Heart left ventricle (tissue), 16 donors: ENCODE measurements at regions not wholly inside any gene's neighbourhood (a gene's known extent, or its start where the extent isn't known, plus 50 kb on each side); places are given as distances from the start of the nearest gene placed in this dataset.

Source experiments
- ATAC-seq, 4 donors: fragments of 200-7000 bp; cut with Tn5 transposase; one replicate each; pipeline ENCODE4 v1.9.1; 2020 to 2022; ENCODE audit warnings: moderate library complexity in 4 of 4, mild to moderate bottlenecking in 3 of 4, moderate number of reproducible peaks in 1 of 4
- DNase-seq, 5 donors: peaks; one replicate each; pipeline ENCODE4 v3.0.0-alpha.2; 2020
- H3K27ac ChIP-seq, 12 donors: fragments of 200-600 bp; sonication (generic) in 4 of 12; one replicate each; pipeline versions ENCODE4 v1.5.0 to v1.8.0; 2016 to 2022; ENCODE audit warnings: mild to moderate bottlenecking in 2 of 12
- H3K27me3 ChIP-seq, 9 donors: fragments of 200-600 bp; sonication (generic) in 2 of 9; one replicate each; pipeline versions ENCODE4 v1.5.1 to v1.8.0; 2016 to 2022; ENCODE audit warnings: mild to moderate bottlenecking in 3 of 9
- H3K36me3 ChIP-seq, 9 donors: fragments of 200-600 bp; sonication (generic) in 2 of 9; one replicate each; pipeline versions ENCODE4 v1.5.0 to v1.8.0; 2018 to 2022; ENCODE audit warnings: mild to moderate bottlenecking in 2 of 9
- H3K4me1 ChIP-seq, 12 donors: fragments of 200-600 bp; sonication (generic) in 4 of 12; one replicate each; pipeline versions ENCODE4 v1.5.0 to v1.8.0; 2016 to 2022; ENCODE audit warnings: mild to moderate bottlenecking in 3 of 12
- H3K4me3 ChIP-seq, 12 donors: fragments of 200-600 bp; sonication (generic) in 4 of 12; one replicate each; pipeline versions ENCODE4 v1.5.0 to v1.8.0; 2017 to 2022; ENCODE audit warnings: mild to moderate bottlenecking in 9 of 12, moderate library complexity in 4 of 12
- H3K9me3 ChIP-seq, 12 donors: fragments of 200-600 bp; sonication (generic) in 4 of 12; one replicate each; pipeline versions ENCODE4 v1.5.0 to v1.8.0; 2016 to 2022; ENCODE audit warnings: mild to moderate bottlenecking in 1 of 12
- POLR2A ChIP-seq, 2 donors: fragments of 450-650 bp; IDR thresholded peaks; one replicate each; pipeline ENCODE4 v1.6.1; 2017; ENCODE audit warnings: antibody characterized with exemption in 2 of 2, mild to moderate bottlenecking in 2 of 2, moderate library complexity in 2 of 2
- WGBS, 4 donors: extraction: QIAGEN DNeasy Blood & Tissue Kit in 2 of 4; methylation state at CpG; one replicate each; pipeline versions ENCODE4 v1.1.5 to v1.1.7; 2013 to 2018; 5-methylcytosine and 5-hydroxymethylcytosine counted together
- intact Hi-C, 10 donors: fragments of 100-400 bp; cut with DNase I; formaldehyde crosslinking; loops; one replicate each; pipeline versions ENCODE4 v1.11.1 to v1.14.2; 2022
- TF ChIP-seq, protein P1 (sequence below), 12 donors: fragments of 200-600 bp; sonication (generic) in 4 of 12; IDR thresholded peaks; one replicate each; pipeline versions ENCODE4 v1.5.0 to v1.8.0; 2018 to 2022; ENCODE audit warnings: antibody characterized with exemption in 12 of 12, mild to moderate bottlenecking in 5 of 12
- donor health status: ischemic (EF 13 %, LVEDD 7.1; RV severe dilation, severe dysfunction).
- donor health status: healthy with polysubstance abuse.
- donor health status: DM: no; HTN: yes; CAD: no.
- donor health status: DM: no; HTN: no; CAD: no.
- donor health status: ischemic (EF 25% LVEDD 6.9; RV normal size, moderate dysfunction).
- donor health status: ischemic (EF 25% LVEDD 5.7; RV mildly dilated, moderate dysfunction).
- donor health status: healthy.
- donor health status: DM: yes; HTN: yes; CAD: no.
- donor health status: ischemic (EF 35%, LVEDD 5.7; RV mildly dilated, moderate dysfunction).
- donor health status: nonischemic (EF 11% LVEDD 7.7; RV severe dilation, severe dysfunction).
- donor health status: DM: yes; HTN: yes; CAD: no.
- donor health status: PGD.
- donor health status: ischemic (EF 29% LVEDD 5.4; RV normal size, mild dysfunction).
- donor health status: nonischemic (EF 23%, LVEDD 6.1; RV moderate dilation, normal function).

DNA sequence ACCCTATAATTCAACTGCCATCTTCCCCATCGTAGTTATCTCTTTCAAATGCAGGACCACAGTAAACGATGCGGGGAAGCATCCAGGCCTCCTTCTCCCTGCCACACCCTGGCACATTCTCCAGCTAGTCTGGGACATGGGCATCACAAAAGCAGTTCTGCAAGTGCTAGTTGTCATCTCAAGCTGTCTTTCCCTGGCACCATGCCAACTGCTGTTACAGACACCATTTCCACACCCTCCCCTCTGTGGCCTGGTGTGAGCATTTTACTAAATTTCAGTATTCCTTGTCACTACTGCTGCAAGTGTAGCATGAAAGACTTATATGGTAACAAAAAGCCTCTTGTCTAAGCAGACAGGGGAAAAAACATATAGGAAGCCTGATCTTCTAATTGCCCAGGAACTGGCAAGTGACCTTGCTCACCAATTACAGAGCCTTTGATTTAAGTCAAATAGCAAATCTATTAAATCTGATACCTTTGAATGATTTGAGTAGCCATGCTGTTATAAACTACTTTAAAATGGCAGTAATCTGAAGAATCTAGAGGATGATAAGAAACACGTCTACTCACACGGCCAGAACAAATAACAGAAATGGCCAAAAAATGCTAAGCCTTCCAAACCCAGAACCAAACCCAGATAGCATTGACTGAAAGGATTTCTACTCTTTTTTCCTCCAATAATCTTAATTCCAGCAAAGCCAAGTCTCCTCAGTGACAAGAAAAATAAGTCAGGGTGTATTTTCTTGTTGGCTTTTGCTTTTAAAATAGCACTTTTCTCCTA is 179.0 kb downstream of the NUFIP1 start:
- peak in 2 of 5 donors; percentile 13 to 39 for DNase-seq
- H3K4me3 ChIP-seq = no peak overlapping the region
- intact Hi-C loops = loop anchor here in 1 of 10 donors (5.0 kb wide), 1 partner anchor 102 kb away; no protein-coding TSS in a partner anchor
- peaks cover 0 to 38% (median 0%) of the 10 kb centered on the region in 12 donors for H3K4me1 ChIP-seq
- TF ChIP-seq, protein P1, sequence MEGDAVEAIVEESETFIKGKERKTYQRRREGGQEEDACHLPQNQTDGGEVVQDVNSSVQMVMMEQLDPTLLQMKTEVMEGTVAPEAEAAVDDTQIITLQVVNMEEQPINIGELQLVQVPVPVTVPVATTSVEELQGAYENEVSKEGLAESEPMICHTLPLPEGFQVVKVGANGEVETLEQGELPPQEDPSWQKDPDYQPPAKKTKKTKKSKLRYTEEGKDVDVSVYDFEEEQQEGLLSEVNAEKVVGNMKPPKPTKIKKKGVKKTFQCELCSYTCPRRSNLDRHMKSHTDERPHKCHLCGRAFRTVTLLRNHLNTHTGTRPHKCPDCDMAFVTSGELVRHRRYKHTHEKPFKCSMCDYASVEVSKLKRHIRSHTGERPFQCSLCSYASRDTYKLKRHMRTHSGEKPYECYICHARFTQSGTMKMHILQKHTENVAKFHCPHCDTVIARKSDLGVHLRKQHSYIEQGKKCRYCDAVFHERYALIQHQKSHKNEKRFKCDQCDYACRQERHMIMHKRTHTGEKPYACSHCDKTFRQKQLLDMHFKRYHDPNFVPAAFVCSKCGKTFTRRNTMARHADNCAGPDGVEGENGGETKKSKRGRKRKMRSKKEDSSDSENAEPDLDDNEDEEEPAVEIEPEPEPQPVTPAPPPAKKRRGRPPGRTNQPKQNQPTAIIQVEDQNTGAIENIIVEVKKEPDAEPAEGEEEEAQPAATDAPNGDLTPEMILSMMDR (IDR thresholded peaks at IDR 0.05) = no peak
- TF ChIP-seq POLR2A (IDR thresholded peaks at IDR 0.05) = no peak
- 66 to 74% (median 70%) methylated on average over 5 of the region's 5 CpGs for WGBS, 4 donors
- H3K27ac ChIP-seq = peak overlapping the region in 1 of 12 donors; percentile 15
- H3K27me3 ChIP-seq = no peaks in the 10 kb centered on the region
- H3K36me3 ChIP-seq = no peaks in the 10 kb centered on the region
- no peaks in the 10 kb centered on the region for H3K9me3 ChIP-seq
- no peak for ATAC-seq

DNA sequence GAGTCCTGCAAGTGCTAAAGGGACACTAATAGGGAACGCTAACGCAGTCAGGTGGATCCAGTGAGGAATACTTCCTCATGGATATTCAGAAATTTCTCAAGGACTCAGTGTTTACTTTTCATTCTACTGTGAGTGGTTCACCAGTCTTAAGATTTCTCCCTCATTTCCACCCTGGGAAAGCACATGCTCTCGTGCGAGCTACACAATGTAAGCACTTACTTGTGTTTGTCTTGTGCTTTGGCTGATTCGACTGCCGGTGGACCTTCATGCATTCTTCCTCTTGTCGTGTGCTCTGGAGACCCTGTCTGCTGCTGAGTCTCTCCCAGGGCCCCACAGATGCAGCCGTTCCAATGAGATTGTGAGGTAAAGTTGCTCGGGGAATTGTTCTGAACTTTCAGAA is 180.1 kb downstream of the NUFIP1 start:
- no peak for ATAC-seq
- Histone ChIP-seq H3K9me3 (no peaks in the 10 kb centered on the region), H3K36me3 (no peaks in the 10 kb centered on the region), H3K27ac (no peak overlapping the region), H3K27me3 (no peaks in the 10 kb centered on the region), H3K4me3 (no peak overlapping the region), H3K4me1 (peaks cover 0 to 38% (median 0%) of the 10 kb centered on the region in 12 donors)
- WGBS, 4 donors = 84 to 86% (median 85%) methylated on average over 9 of the region's 9 CpGs
- intact Hi-C loops = no loop called here
- DNase-seq = no peak
- TF ChIP-seq, protein P1 (IDR thresholded peaks at IDR 0.05) = no peak

DNA sequence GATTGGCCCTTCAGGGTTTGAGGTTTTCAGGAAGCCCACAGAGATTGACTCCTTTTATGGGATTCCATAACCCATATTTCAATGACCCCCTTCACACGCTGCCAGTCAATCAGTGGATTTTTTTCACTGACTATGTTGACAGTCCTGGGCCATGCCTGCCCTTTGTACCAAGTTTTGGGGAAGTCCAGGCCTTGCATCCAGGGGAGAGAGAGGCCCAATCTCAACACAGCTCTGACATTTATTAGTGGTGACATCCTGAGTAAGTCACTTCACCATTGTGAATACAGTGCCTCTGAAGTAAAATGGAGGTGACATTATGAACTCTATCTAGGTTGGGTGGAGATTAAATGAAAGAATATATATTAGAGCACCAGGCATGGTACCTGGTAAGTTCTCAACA is 181.1 kb downstream of the NUFIP1 start:
- 43 to 100% (median 76%) methylated on average over 1 of the region's 1 CpG for WGBS, 4 donors
- H3K27me3 ChIP-seq = no peaks in the 10 kb centered on the region
- intact Hi-C loops = no loop called here
- no peak overlapping the region for H3K27ac ChIP-seq
- peaks cover 0 to 28% (median 0%) of the 10 kb centered on the region in 12 donors for H3K4me1 ChIP-seq
- H3K9me3 ChIP-seq = no peaks in the 10 kb centered on the region
- ATAC-seq = no peak
- no peaks in the 10 kb centered on the region for H3K36me3 ChIP-seq
- DNase-seq = no peak
- no peak overlapping the region for H3K4me3 ChIP-seq
- TF ChIP-seq, protein P1 (IDR thresholded peaks at IDR 0.05) = no peak
- no peak for TF ChIP-seq POLR2A (IDR thresholded peaks at IDR 0.05)

DNA sequence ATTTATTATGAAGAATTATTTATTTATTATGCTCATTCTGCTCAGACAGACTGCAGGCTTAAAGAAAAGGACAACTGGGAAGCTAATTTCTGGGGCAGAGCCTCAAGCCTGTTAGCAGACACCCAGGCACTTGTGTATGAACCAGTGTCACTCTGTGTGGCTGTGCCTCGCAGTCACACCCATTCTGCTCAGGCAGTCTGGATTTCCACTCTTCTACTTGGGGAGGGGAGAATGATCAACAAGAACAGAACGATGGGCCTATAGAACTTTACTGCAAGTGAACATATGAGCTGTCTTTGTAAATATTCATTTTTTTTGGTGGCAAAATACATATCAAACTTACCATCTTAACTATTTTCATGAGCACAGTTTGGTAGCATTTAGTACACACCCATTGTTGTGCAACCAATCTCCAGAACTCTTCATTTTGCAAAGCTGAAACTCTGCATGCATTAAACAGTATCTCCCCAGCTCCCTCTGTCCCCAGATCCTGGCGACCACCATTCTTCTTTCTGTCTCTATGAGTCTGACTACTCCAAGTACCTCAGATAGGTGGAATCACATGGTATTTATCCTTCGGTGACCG is 181.7 kb downstream of the NUFIP1 start:
- Histone ChIP-seq H3K4me3 (no peak overlapping the region), H3K4me1 (peaks cover 0 to 22% (median 2%) of the 10 kb centered on the region in 12 donors), H3K27ac (no peak overlapping the region), H3K9me3 (no peaks in the 10 kb centered on the region), H3K27me3 (no peaks in the 10 kb centered on the region), H3K36me3 (no peaks in the 10 kb centered on the region)
- 91 to 94% (median 93%) methylated on average over 5 of the region's 5 CpGs for WGBS, 4 donors
- intact Hi-C loops = no loop called here
- TF ChIP-seq, protein P1 (IDR thresholded peaks at IDR 0.05) = no peak
- no peak for TF ChIP-seq POLR2A (IDR thresholded peaks at IDR 0.05)
- DNase-seq (no peak), ATAC-seq (no peak)
